ENCODE measurements at regions not wholly inside any gene's neighbourhood (a gene's known extent, or its start where the extent isn't known, plus 50 kb on each side); places are given as distances from the start of the nearest gene placed in this dataset.

DNA sequence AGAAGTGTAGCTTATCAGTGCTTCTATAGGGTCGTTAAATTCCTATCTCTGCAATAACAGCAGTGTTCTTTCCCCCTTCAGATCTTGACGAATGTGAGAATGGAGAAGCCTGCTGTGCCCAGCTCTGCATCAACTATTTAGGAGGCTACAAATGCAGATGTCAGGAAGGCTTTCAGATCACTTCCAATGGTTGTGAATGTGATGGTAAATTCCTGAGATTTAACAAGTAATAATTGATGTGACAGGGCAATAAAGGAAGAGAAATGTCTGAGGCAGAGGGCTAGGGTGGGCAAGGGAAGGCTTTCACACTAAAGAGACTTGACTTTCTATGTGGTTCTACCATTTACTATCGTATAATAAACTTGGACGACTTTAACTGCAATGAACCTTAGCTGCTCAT, 711.7 kb upstream of the GOLIM4 start:
- ChIA-PET POLR2A (ENCODE audit: unreplicated experiment) (interaction anchor here (0.6 kb wide), 1 partner anchor 187 kb away, joined by 8 read pairs; no protein-coding TSS in a partner anchor), CTCF (no interaction called here)
- Histone ChIP-seq H3K36me3 (ENCODE audit: low read depth) (no peaks in the 10 kb centered on the region), H2AFZ (no peak overlapping the region), H3K27me3 (ENCODE audit: insufficient read depth, low read depth) (no peaks in the 10 kb centered on the region), H3F3A (ENCODE audit: insufficient read depth, low read depth) (no peaks in the 10 kb centered on the region), H3K4me1 (replicated peaks; ENCODE audit: insufficient read depth) (peaks cover 10% of the 10 kb centered on the region), H3K4me3 (no peak overlapping the region), H3K79me2 (ENCODE audit: low read depth) (no peaks in the 10 kb centered on the region), H3K9me2 (ENCODE audit: insufficient read depth) (no peaks in the 10 kb centered on the region), H3K9me3 (ENCODE audit: insufficient read depth, low read depth) (no peaks in the 10 kb centered on the region), H4K20me1 (ENCODE audit: insufficient read depth) (no peaks in the 10 kb centered on the region), H3K27ac (no peak overlapping the region), H3K4me2 (no peak overlapping the region)
- no peak for DNase-seq
- BruUV-seq (replicated peaks) = no TSS peak
- intact Hi-C loops (cut with micrococcal nuclease; ENCODE audit: unreplicated experiment) = no loop called here
- TF ChIP-seq, protein P1, sequence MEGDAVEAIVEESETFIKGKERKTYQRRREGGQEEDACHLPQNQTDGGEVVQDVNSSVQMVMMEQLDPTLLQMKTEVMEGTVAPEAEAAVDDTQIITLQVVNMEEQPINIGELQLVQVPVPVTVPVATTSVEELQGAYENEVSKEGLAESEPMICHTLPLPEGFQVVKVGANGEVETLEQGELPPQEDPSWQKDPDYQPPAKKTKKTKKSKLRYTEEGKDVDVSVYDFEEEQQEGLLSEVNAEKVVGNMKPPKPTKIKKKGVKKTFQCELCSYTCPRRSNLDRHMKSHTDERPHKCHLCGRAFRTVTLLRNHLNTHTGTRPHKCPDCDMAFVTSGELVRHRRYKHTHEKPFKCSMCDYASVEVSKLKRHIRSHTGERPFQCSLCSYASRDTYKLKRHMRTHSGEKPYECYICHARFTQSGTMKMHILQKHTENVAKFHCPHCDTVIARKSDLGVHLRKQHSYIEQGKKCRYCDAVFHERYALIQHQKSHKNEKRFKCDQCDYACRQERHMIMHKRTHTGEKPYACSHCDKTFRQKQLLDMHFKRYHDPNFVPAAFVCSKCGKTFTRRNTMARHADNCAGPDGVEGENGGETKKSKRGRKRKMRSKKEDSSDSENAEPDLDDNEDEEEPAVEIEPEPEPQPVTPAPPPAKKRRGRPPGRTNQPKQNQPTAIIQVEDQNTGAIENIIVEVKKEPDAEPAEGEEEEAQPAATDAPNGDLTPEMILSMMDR (conservative IDR thresholded peaks at IDR 0.05) = no peak
- TF ChIP-seq EZH2 (IDR thresholded peaks at IDR 0.05; ENCODE audit: low read depth) = no peak

- no peak overlapping the region for H3K4me2 ChIP-seq
- peaks cover 15% of the 10 kb centered on the region for H3K4me1 ChIP-seq (replicated peaks; ENCODE audit: insufficient read depth)
- no peak overlapping the region for H3K27ac ChIP-seq
- intact Hi-C loops (cut with micrococcal nuclease; ENCODE audit: unreplicated experiment) = no loop called here
- H3K36me3 ChIP-seq (ENCODE audit: low read depth) = no peaks in the 10 kb centered on the region
- POLR2A ChIA-PET (ENCODE audit: unreplicated experiment) = no interaction called here
- no peaks in the 10 kb centered on the region for H3K79me2 ChIP-seq (ENCODE audit: low read depth)
- H3K9me2 ChIP-seq (ENCODE audit: insufficient read depth) = no peaks in the 10 kb centered on the region
- no peaks in the 10 kb centered on the region for H3K27me3 ChIP-seq (ENCODE audit: insufficient read depth, low read depth)
- no peak overlapping the region for H2AFZ ChIP-seq
- no peak for TF ChIP-seq EZH2 (IDR thresholded peaks at IDR 0.05; ENCODE audit: low read depth)
- TF ChIP-seq, protein P1 (conservative IDR thresholded peaks at IDR 0.05) = no peak
- H4K20me1 ChIP-seq (ENCODE audit: insufficient read depth) = no peaks in the 10 kb centered on the region
- DNase-seq = no peak
- H3F3A ChIP-seq (ENCODE audit: insufficient read depth, low read depth) = no peaks in the 10 kb centered on the region
- no TSS peak for BruUV-seq (replicated peaks)
- no peaks in the 10 kb centered on the region for H3K9me3 ChIP-seq (ENCODE audit: insufficient read depth, low read depth)
- CTCF ChIA-PET = no interaction called here
- H3K4me3 ChIP-seq = no peak overlapping the region
Measured at GRCh38 chr3:168806871-168807270, 711.1 kb upstream of the GOLIM4 start.

- peaks cover 15% of the 10 kb centered on the region for H3K4me1 ChIP-seq (replicated peaks; ENCODE audit: insufficient read depth)
- no peak for DNase-seq
- H3K36me3 ChIP-seq (ENCODE audit: low read depth) = no peaks in the 10 kb centered on the region
- no peaks in the 10 kb centered on the region for H3F3A ChIP-seq (ENCODE audit: insufficient read depth, low read depth)
- no peaks in the 10 kb centered on the region for H3K79me2 ChIP-seq (ENCODE audit: low read depth)
- H3K27me3 ChIP-seq (ENCODE audit: insufficient read depth, low read depth) = no peaks in the 10 kb centered on the region
- 0 out of 2 replicates have a peak overlapping the region, but pooled peaks have one; percentile 10 for H3K27ac ChIP-seq
- no peaks in the 10 kb centered on the region for H4K20me1 ChIP-seq (ENCODE audit: insufficient read depth)
- no peak overlapping the region; the same call in 1 of the 2 replicates for H2AFZ ChIP-seq
- BruUV-seq (replicated peaks) = no TSS peak
- ChIA-PET CTCF (no interaction called here), POLR2A (ENCODE audit: unreplicated experiment) (no interaction called here)
- no peaks in the 10 kb centered on the region for H3K9me3 ChIP-seq (ENCODE audit: insufficient read depth, low read depth)
- H3K4me2 ChIP-seq = no peak overlapping the region
- intact Hi-C loops (cut with micrococcal nuclease; ENCODE audit: unreplicated experiment) = loop anchor here (2.0 kb wide), 1 partner anchor 75 kb away; no protein-coding TSS in a partner anchor
- H3K9me2 ChIP-seq (ENCODE audit: insufficient read depth) = no peaks in the 10 kb centered on the region
- H3K4me3 ChIP-seq = no peak overlapping the region
- TF ChIP-seq, protein P1 (conservative IDR thresholded peaks at IDR 0.05) = no peak
- no peak for TF ChIP-seq EZH2 (IDR thresholded peaks at IDR 0.05; ENCODE audit: low read depth)
Measured at GRCh38 chr3:168803536-168803935, 707.8 kb upstream of the GOLIM4 start.

Data from PC-9 (cell line).